HepG2 (cell line): ENCODE measurements at regions not wholly inside any gene's neighbourhood (a gene's known extent, or its start where the extent isn't known, plus 50 kb on each side); places are given as distances from the start of the nearest gene placed in this dataset.

ENCODE experiments used
- ATAC-seq: fragments of 200-7000 bp; cut with Tn5 transposase; 3 replicates; pipeline ENCODE4 v1.9.1; 2020; ENCODE audit warnings: mild to moderate bottlenecking, moderate library complexity
- BruUV-seq: library from RNA; stranded (reverse); fragments of 400-500 nt; replicated peaks from 2 replicates; lab custom pipeline; 2021; lab: Mats Ljungman, UMichigan
- CTCF ChIA-PET: fragments of 300-600 bp; formaldehyde crosslinking; extraction: SDS; loops from one replicate; lab custom pipeline; 2021; ENCODE audit warnings: low total read pairs, inconsistent platforms, low intra/inter-chr PET ratio; lab: Yijun Ruan, JAX
- POLR2A ChIA-PET: fragments of 350-600 bp; sonication (Branson Sonifier 250); formaldehyde crosslinking; loops from one replicate; lab custom pipeline; 2020; ENCODE audit warnings: antibody characterized with exemption, inconsistent platforms; lab: Yijun Ruan, JAX
- DNase-seq: peaks from one replicate; pipeline ENCODE4 v3.0.0-alpha.2; 2015; ENCODE audit warnings: low spot score
- FAIRE-seq: peaks from 3 replicates; lab custom pipeline; 2011; peaks lifted over from hg19 to GRCh38; lab: Jason Lieb, UNC
- H2AFZ ChIP-seq: one replicate; pipeline ENCODE4 v1.6.1; 2011; ENCODE audit warnings: low read length, inconsistent platforms
- H3K27ac ChIP-seq: fragments of 300-600 bp; 3 replicates; pipeline ENCODE4 v1.8.0; 2011; ENCODE audit warnings: mixed run types, mild to moderate bottlenecking, mixed read lengths, low read length, inconsistent platforms; ENCODE audit not compliant: insufficient read depth; ENCODE audit errors: extremely low read length
- H3K27me3 ChIP-seq, 2 experiments: fragments of 200-600 bp in 1 of 2; 2 replicates in 1 of 2; 3 replicates in 1 of 2; pipeline versions ENCODE4 v1.6.0 to v1.8.0; 2011; ENCODE audit warnings: low read length in 2 of 2, mild to moderate bottlenecking in 2 of 2, moderate library complexity in 2 of 2, inconsistent platforms in 1 of 2; ENCODE audit not compliant: insufficient read depth in 2 of 2, control insufficient read depth in 1 of 2
- H3K36me3 ChIP-seq, 2 experiments: fragments of 200-600 bp in 1 of 2; replicated peaks in 1 of 2; 2 replicates in 1 of 2; 3 replicates in 1 of 2; pipeline versions ENCODE4 v1.5.1 to v1.8.0; 2011; ENCODE audit warnings: low read length in 2 of 2, inconsistent platforms in 1 of 2; ENCODE audit not compliant: insufficient read depth in 2 of 2, control insufficient read depth in 1 of 2
- H3K4me1 ChIP-seq: 2 replicates; pipeline ENCODE4 v1.5.1; 2012; ENCODE audit warnings: low read length, inconsistent platforms; ENCODE audit not compliant: insufficient read depth
- H3K4me2 ChIP-seq: 2 replicates; pipeline ENCODE4 v1.6.0; 2011; ENCODE audit warnings: low read depth, low read length, inconsistent platforms
- H3K4me3 ChIP-seq, 3 experiments: fragments of 200-600 bp in 1 of 3; sonication (generic), shearing (Covaris generic) in 1 of 3; replicated peaks in 1 of 3; 2 replicates each; pipeline ENCODE4 v1.5.1; 2011 to 2016; ENCODE audit warnings: low read length in 3 of 3, inconsistent platforms in 2 of 3, low read depth in 2 of 3, mild to moderate bottlenecking in 2 of 3, control low read depth in 1 of 3, mixed read lengths in 1 of 3; ENCODE audit not compliant: insufficient read depth in 1 of 3
- H3K79me2 ChIP-seq: one replicate; pipeline ENCODE4 v1.6.1; 2011; ENCODE audit warnings: low read length, inconsistent platforms; ENCODE audit not compliant: insufficient read depth
- H3K9ac ChIP-seq: 2 replicates; pipeline ENCODE4 v1.6.0; 2011; ENCODE audit warnings: mild to moderate bottlenecking, low read depth, low read length, inconsistent platforms; ENCODE audit not compliant: insufficient read depth
- H3K9me3 ChIP-seq: 2 replicates; pipeline ENCODE4 v1.5.1; 2012; ENCODE audit warnings: mild to moderate bottlenecking, low read length
- H4K20me1 ChIP-seq: 2 replicates; pipeline ENCODE4 v1.6.0; 2011; ENCODE audit warnings: inconsistent platforms, mild to moderate bottlenecking, low read length, moderate library complexity; ENCODE audit not compliant: insufficient read depth
- ARNT2 ChIP-seq: sonication (generic); formaldehyde crosslinking; IDR thresholded peaks from 2 replicates; pipeline ENCODE4 v1.8.0; 2022; ENCODE audit warnings: mild to moderate bottlenecking, low read depth, missing genetic modification reagents, moderate library complexity
- HNF4A ChIP-seq: sonication (generic); formaldehyde crosslinking; IDR thresholded peaks from 2 replicates; pipeline ENCODE4 v1.4.0; 2020; ENCODE audit warnings: missing genetic modification reagents
- KDM1A ChIP-seq: IDR thresholded peaks from 2 replicates; pipeline ENCODE4 v1.6.1; 2016; ENCODE audit warnings: missing compliant biosample characterization
- RFX1 ChIP-seq: fragments of 450-650 bp; IDR thresholded peaks from 2 replicates; pipeline ENCODE4 v1.6.1; 2017
- SIN3A ChIP-seq: IDR thresholded peaks from 2 replicates; pipeline ENCODE4 v1.6.1; 2011; ENCODE audit warnings: low read depth, mild to moderate bottlenecking, control low read depth, low read length, borderline replicate concordance
- ZNF256 ChIP-seq: sonication (generic); formaldehyde crosslinking; conservative IDR thresholded peaks from 2 replicates; pipeline ENCODE4 v1.4.0; 2020; ENCODE audit warnings: missing genetic modification reagents
- WGBS: methylation state at CpG from one replicate; pipeline ENCODE4 v1.1.6; 2017; ENCODE audit warnings: low lambda C conversion rate; 5-methylcytosine and 5-hydroxymethylcytosine counted together
- in situ Hi-C: cut with HindIII; loops from 2 replicates; pipeline ENCODE4 v1.10.0; 2017; ENCODE audit warnings: low pct_unique_long_range_greater_than_20kb; ENCODE audit not compliant: extremely low pct_ligation_motif_present
- intact Hi-C: fragments of 100-400 bp; cut with micrococcal nuclease; formaldehyde crosslinking; loops from one replicate; pipeline ENCODE4 v1.10.0; 2022; ENCODE audit not compliant: unreplicated experiment

DNA sequence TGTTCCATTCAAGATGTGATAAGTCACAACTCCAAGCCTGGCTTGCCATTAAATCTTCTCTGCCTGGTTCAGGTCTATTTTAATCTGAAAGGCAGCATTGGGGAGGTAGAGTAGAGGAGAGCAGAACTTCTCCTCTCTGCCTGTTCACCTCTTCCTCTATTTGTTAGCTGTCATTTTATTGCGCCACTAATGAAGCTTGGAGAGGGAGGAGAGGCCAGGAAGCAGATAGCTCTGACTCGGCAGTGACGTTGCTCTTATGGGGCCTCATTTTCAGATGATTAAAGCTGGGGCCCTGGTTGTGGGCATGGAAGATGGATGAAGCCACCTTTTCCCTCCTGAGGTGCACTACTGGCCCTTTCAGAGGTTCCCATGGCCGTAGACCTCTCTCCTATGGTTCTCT is 207.3 kb downstream of the MID1IP1 start:
- Histone ChIP-seq H3K4me3 (no peak overlapping the region), H3K27me3 (no peaks in the 10 kb centered on the region), H2AFZ (no peak overlapping the region), H3K79me2 (no peaks in the 10 kb centered on the region), H3K9ac (no peak overlapping the region), H3K27ac (no peak overlapping the region), H3K9me3 (no peaks in the 10 kb centered on the region), H3K36me3 (no peaks in the 10 kb centered on the region), H4K20me1 (no peaks in the 10 kb centered on the region), H3K4me2 (no peak overlapping the region), H3K4me1 (no peaks in the 10 kb centered on the region)
- no peak for FAIRE-seq
- DNase-seq = no peak
- ChIA-PET POLR2A (no interaction called here), CTCF (no interaction called here)
- BruUV-seq = no TSS peak
- 30% methylated on average over 3 of the region's 4 CpGs for WGBS
- intact Hi-C loops = no loop called here
- ATAC-seq = no peak
- no peak for TF ChIP-seq RFX1
- in situ Hi-C loops = no loop called here

DNA sequence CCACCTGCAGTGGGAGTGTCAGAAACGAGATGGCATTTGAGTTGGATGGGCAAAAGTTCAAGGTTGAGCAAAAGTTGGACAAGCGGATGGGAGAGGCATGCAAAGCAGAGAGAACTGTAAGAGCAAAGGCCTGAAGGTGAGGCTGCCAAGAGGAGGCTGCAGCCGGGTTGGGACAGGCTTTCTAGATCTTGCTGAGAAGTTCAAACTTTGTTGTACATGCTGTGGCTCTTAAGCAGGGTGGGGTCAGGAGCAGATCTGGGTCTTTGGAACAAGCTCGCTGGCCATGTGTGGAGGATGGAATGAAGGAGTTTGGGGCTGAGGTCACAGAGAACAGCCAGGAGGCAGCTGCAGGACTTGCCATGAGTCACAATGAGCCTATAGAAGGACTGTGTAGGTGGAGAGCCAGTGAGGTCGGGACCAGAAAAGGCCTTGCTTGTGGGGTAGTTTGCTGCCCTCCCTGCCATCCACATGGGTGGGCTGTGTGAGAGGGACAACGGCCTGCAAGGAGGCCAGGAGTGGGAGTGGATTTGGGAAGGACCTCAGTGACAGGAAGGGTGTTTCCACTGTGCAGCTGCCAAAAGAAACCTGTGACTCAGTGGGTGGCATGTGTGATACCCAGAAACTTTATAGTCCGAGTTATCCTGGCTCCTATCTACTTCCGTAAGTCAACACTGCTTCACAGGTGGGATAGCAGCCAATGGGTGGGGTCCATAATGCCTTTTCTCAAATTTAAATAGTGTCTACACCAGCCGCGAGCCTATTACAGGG is 210.4 kb downstream of the MID1IP1 start:
- ATAC-seq (no peak), FAIRE-seq (no peak), DNase-seq (no peak)
- Histone ChIP-seq H3K4me3 (no peak overlapping the region), H3K27me3 (no peaks in the 10 kb centered on the region), H3K4me2 (no peak overlapping the region), H2AFZ (no peak overlapping the region), H3K9ac (no peak overlapping the region), H4K20me1 (no peaks in the 10 kb centered on the region), H3K4me1 (peaks cover 10% of the 10 kb centered on the region), H3K36me3 (no peaks in the 10 kb centered on the region), H3K27ac (no peak overlapping the region), H3K9me3 (no peaks in the 10 kb centered on the region), H3K79me2 (no peaks in the 10 kb centered on the region)
- BruUV-seq = no TSS peak
- in situ Hi-C loops = no loop called here
- intact Hi-C loops = no loop called here
- TF ChIP-seq SIN3A = no peak
- TF ChIP-seq ARNT2 (CRISPR knock-in tag) = no peak
- no peak for TF ChIP-seq KDM1A (CRISPR knock-in tag)
- TF ChIP-seq HNF4A (CRISPR knock-in tag) = 0 out of 2 replicates have a peak, but pooled peaks have one; percentile 7
- no peak for TF ChIP-seq ZNF256 (CRISPR knock-in tag)
- WGBS = 23% methylated on average over 5 of the region's 10 CpGs
- ChIA-PET POLR2A (no interaction called here), CTCF (no interaction called here)
